H1 (cell line): ENCODE measurements at regions not wholly inside any gene's neighbourhood (a gene's known extent, or its start where the extent isn't known, plus 50 kb on each side); places are given as distances from the start of the nearest gene placed in this dataset.

Experiments used
- CTCF ChIA-PET: fragments of 300-600 bp; sonication (Branson Sonifier 250); formaldehyde crosslinking; loops from one replicate; lab custom pipeline; 2021; ENCODE audit not compliant: partially characterized antibody; lab: Charles Lee
- POLR2A ChIA-PET: fragments of 300-600 bp; sonication (Branson Sonifier 250); formaldehyde crosslinking; loops from one replicate; lab custom pipeline; 2021; ENCODE audit warnings: inconsistent platforms; ENCODE audit not compliant: partially characterized antibody; lab: Charles Lee
- DNase-seq, 2 experiments: peaks; one replicate each; pipeline versions ENCODE4 v3.0.0 to v3.0.0-alpha.2; 2010 to 2022; ENCODE audit warnings: low spot score in 2 of 2, low read depth in 1 of 2, mixed read lengths in 1 of 2
- FAIRE-seq: peaks from 2 replicates; lab custom pipeline; 2011; peaks lifted over from hg19 to GRCh38; lab: Jason Lieb, UNC
- H2AFZ ChIP-seq: 2 replicates; pipeline ENCODE4 v1.8.1; 2012; ENCODE audit warnings: low read length, inconsistent platforms
- H2AK5ac ChIP-seq: 2 replicates; pipeline ENCODE4 v1.6.1; 2013; ENCODE audit warnings: low read depth, low read length
- H2BK120ac ChIP-seq: replicated peaks from 2 replicates; pipeline ENCODE3; 2013; ENCODE audit warnings: low read depth, low read length, inconsistent platforms
- H2BK12ac ChIP-seq: 2 replicates; pipeline ENCODE4 v1.6.1; 2013; ENCODE audit warnings: low read depth, low read length
- H2BK15ac ChIP-seq: 2 replicates; pipeline ENCODE4 v1.6.1; 2013; ENCODE audit warnings: low read length
- H2BK20ac ChIP-seq: 2 replicates; pipeline ENCODE4 v1.6.1; 2013; ENCODE audit warnings: low read length
- H2BK5ac ChIP-seq: 2 replicates; pipeline ENCODE4 v1.6.1; 2013; ENCODE audit warnings: low read depth, low read length
- H3K14ac ChIP-seq: 2 replicates; pipeline ENCODE4 v1.6.1; 2013; ENCODE audit warnings: inconsistent platforms; ENCODE audit not compliant: insufficient read length
- H3K18ac ChIP-seq: 2 replicates; pipeline ENCODE4 v1.6.1; 2013; ENCODE audit warnings: low read length; ENCODE audit errors: extremely low read depth
- H3K23ac ChIP-seq: 2 replicates; pipeline ENCODE4 v1.6.1; 2013; ENCODE audit warnings: inconsistent platforms; ENCODE audit not compliant: insufficient read length
- H3K23me2 ChIP-seq: 2 replicates; pipeline ENCODE4 v1.6.1; 2013; ENCODE audit warnings: low read depth, low read length
- H3K27ac ChIP-seq: 2 replicates; pipeline ENCODE4 v1.6.1; 2011; ENCODE audit warnings: low read depth, low read length, inconsistent platforms
- H3K27me3 ChIP-seq, 4 experiments: replicated peaks in 1 of 4; 1 replicate in 1 of 4; 2 replicates in 3 of 4; pipeline versions ENCODE4 v1.6.1 to v1.8.1; 2011 to 2013; ENCODE audit warnings: low read length in 3 of 4, mild to moderate bottlenecking in 3 of 4, inconsistent platforms in 2 of 4, mixed read lengths in 2 of 4, moderate library complexity in 1 of 4; ENCODE audit not compliant: control insufficient read depth in 3 of 4, insufficient read depth in 3 of 4; ENCODE audit errors: extremely low read depth in 1 of 4
- H3K36me3 ChIP-seq, 4 experiments: 2 replicates each; pipeline versions ENCODE4 v1.6.1 to v1.8.1; 2011 to 2013; ENCODE audit warnings: mild to moderate bottlenecking in 4 of 4, low read length in 3 of 4, moderate library complexity in 2 of 4, control low read depth in 1 of 4, inconsistent platforms in 1 of 4; ENCODE audit not compliant: insufficient read depth in 4 of 4, control insufficient read depth in 2 of 4
- H3K4ac ChIP-seq: replicated peaks from 2 replicates; pipeline ENCODE3; 2013; ENCODE audit warnings: low read length, low read depth, mixed read lengths, inconsistent platforms; ENCODE audit not compliant: insufficient read length
- H3K4me1 ChIP-seq, 4 experiments: replicated peaks in 1 of 4; 1 replicate in 1 of 4; 2 replicates in 3 of 4; pipeline versions ENCODE4 v1.6.1 to v1.8.1; 2011 to 2013; ENCODE audit warnings: low read length in 3 of 4, inconsistent platforms in 2 of 4, mixed read lengths in 1 of 4; ENCODE audit not compliant: insufficient read depth in 4 of 4, control insufficient read depth in 3 of 4
- H3K4me2 ChIP-seq, 2 experiments: 2 replicates each; pipeline versions ENCODE4 v1.6.1 to v1.8.1; 2011 to 2013; ENCODE audit warnings: low read depth in 2 of 2, low read length in 2 of 2, control low read depth in 1 of 2, inconsistent platforms in 1 of 2, mild to moderate bottlenecking in 1 of 2; ENCODE audit not compliant: insufficient read depth in 1 of 2
- H3K4me3 ChIP-seq, 4 experiments: fragments of 200-600, 300-600 bp in 1 of 4; sonication (generic), shearing (Covaris generic), sonication (Bioruptor Twin) in 1 of 4; 2 replicates each; pipeline versions ENCODE4 v1.5.1 to v1.8.1; 2011 to 2016; ENCODE audit warnings: low read length in 4 of 4, low read depth in 3 of 4, control low read depth in 2 of 4, inconsistent platforms in 2 of 4, mild to moderate bottlenecking in 2 of 4, mixed read lengths in 1 of 4, moderate library complexity in 1 of 4; ENCODE audit not compliant: insufficient read depth in 2 of 4; ENCODE audit errors: extremely low read depth in 1 of 4
- H3K56ac ChIP-seq: replicated peaks from 2 replicates; pipeline ENCODE3; 2013; ENCODE audit warnings: low read depth, mild to moderate bottlenecking, mixed read lengths, low read length, inconsistent platforms; ENCODE audit not compliant: insufficient read length
- H3K79me1 ChIP-seq: 2 replicates; pipeline ENCODE4 v1.6.1; 2013; ENCODE audit warnings: low read depth, low read length, control low read depth
- H3K79me2 ChIP-seq, 2 experiments: 2 replicates each; pipeline versions ENCODE4 v1.6.1 to v1.8.1; 2012 to 2013; ENCODE audit warnings: low read length in 2 of 2, mild to moderate bottlenecking in 2 of 2, inconsistent platforms in 1 of 2; ENCODE audit not compliant: insufficient read depth in 2 of 2, control insufficient read depth in 1 of 2
- H3K9ac ChIP-seq, 4 experiments: replicated peaks in 1 of 4; 1 replicate in 1 of 4; 2 replicates in 3 of 4; pipeline versions ENCODE4 v1.6.1 to v1.8.1; 2011 to 2013; ENCODE audit warnings: low read depth in 3 of 4, low read length in 3 of 4, control low read depth in 2 of 4, mild to moderate bottlenecking in 2 of 4, moderate library complexity in 2 of 4, inconsistent platforms in 1 of 4; ENCODE audit errors: extremely low read depth in 1 of 4
- H3K9me3 ChIP-seq, 2 experiments: 2 replicates each; pipeline versions ENCODE4 v1.6.1 to v1.8.1; 2012 to 2013; ENCODE audit warnings: mild to moderate bottlenecking in 2 of 2, moderate library complexity in 2 of 2, control low read depth in 1 of 2, inconsistent platforms in 1 of 2, low read depth in 1 of 2, low read length in 1 of 2, mixed read lengths in 1 of 2; ENCODE audit not compliant: insufficient read depth in 2 of 2
- H4K20me1 ChIP-seq, 2 experiments: replicated peaks in 1 of 2; 2 replicates each; pipeline versions ENCODE3 to v1.8.1; 2011 to 2013; ENCODE audit warnings: inconsistent platforms in 2 of 2, low read length in 2 of 2, mild to moderate bottlenecking in 1 of 2; ENCODE audit not compliant: insufficient read depth in 2 of 2, control insufficient read depth in 1 of 2
- H4K5ac ChIP-seq: 2 replicates; pipeline ENCODE4 v1.6.1; 2013; ENCODE audit warnings: low read length, low read depth, mixed read lengths, inconsistent platforms; ENCODE audit not compliant: insufficient read length
- H4K8ac ChIP-seq: 2 replicates; pipeline ENCODE4 v1.8.0; 2013; ENCODE audit warnings: mild to moderate bottlenecking, moderate library complexity, low read length, inconsistent platforms; ENCODE audit not compliant: insufficient read depth; ENCODE audit errors: extremely low read depth
- H4K91ac ChIP-seq: replicated peaks from 2 replicates; pipeline ENCODE3; 2013; ENCODE audit warnings: low read length, mixed read lengths, inconsistent platforms; ENCODE audit not compliant: insufficient read length
- CBX5 ChIP-seq: fragments of 300-800, 300-1000 bp; sonication (generic); IDR thresholded peaks from 2 replicates; pipeline ENCODE4 v1.7.1; 2016; ENCODE audit warnings: antibody characterized with exemption, low read length, low read depth
- CHD2 ChIP-seq: IDR thresholded peaks from 2 replicates; pipeline ENCODE4 v1.6.1; 2012; ENCODE audit warnings: low read length, improper control_type of control experiment
- CTBP2 ChIP-seq: IDR thresholded peaks from 2 replicates; pipeline ENCODE4 v1.7.0; 2011; ENCODE audit warnings: borderline replicate concordance, mild to moderate bottlenecking, moderate library complexity, mixed read lengths, low read length; ENCODE audit not compliant: insufficient read depth, insufficient read length
- FOSL1 ChIP-seq: IDR thresholded peaks from 2 replicates; pipeline ENCODE4 v1.6.1; 2011; ENCODE audit warnings: mild to moderate bottlenecking, low read depth, low read length, moderate library complexity; ENCODE audit not compliant: insufficient read depth
- HDAC2 ChIP-seq, 2 experiments: fragments of 300-600 bp in 1 of 2; sonication (generic) in 1 of 2; IDR thresholded peaks; 2 replicates each; pipeline ENCODE4 v1.6.1; 2011 to 2012; ENCODE audit warnings: low read depth in 2 of 2, low read length in 2 of 2, mild to moderate bottlenecking in 2 of 2, moderate library complexity in 2 of 2, borderline replicate concordance in 1 of 2, inconsistent platforms in 1 of 2
- KDM4A ChIP-seq: IDR thresholded peaks from one replicate; pipeline ENCODE4 v1.7.1; 2012; ENCODE audit warnings: low read depth, mild to moderate bottlenecking, moderate library complexity, low read length, inconsistent platforms; ENCODE audit not compliant: severe bottlenecking
- MAFK ChIP-seq: IDR thresholded peaks from 2 replicates; pipeline ENCODE4 v1.6.1; 2012; ENCODE audit warnings: low read depth, mild to moderate bottlenecking, improper control_type of control experiment, low read length
- NRF1 ChIP-seq: IDR thresholded peaks from 2 replicates; pipeline ENCODE4 v1.6.1; 2011; ENCODE audit warnings: mild to moderate bottlenecking, low read depth, low read length, improper control_type of control experiment
- POU5F1 ChIP-seq: IDR thresholded peaks from 2 replicates; pipeline ENCODE4 v1.6.1; 2011; ENCODE audit warnings: low read depth, mild to moderate bottlenecking, low read length, moderate library complexity
- RFX5 ChIP-seq: IDR thresholded peaks from 2 replicates; pipeline ENCODE4 v1.6.1; 2011; ENCODE audit warnings: low read depth, low read length, improper control_type of control experiment, borderline replicate concordance
- RXRA ChIP-seq: IDR thresholded peaks from 2 replicates; pipeline ENCODE4 v1.6.1; 2011; ENCODE audit warnings: low read depth, mild to moderate bottlenecking, low read length, moderate library complexity; ENCODE audit not compliant: insufficient read depth
- SIN3A ChIP-seq, 2 experiments: IDR thresholded peaks in 1 of 2; conservative IDR thresholded peaks in 1 of 2; 2 replicates each; pipeline ENCODE4 v1.6.1; 2011 to 2012; ENCODE audit warnings: low read length in 2 of 2, improper control_type of control experiment in 1 of 2, low read depth in 1 of 2, mild to moderate bottlenecking in 1 of 2
- SP4 ChIP-seq: IDR thresholded peaks from 2 replicates; pipeline ENCODE4 v1.6.1; 2012; ENCODE audit warnings: low read length, inconsistent platforms
- WGBS, 2 experiments: shearing (Covaris generic) in 1 of 2; methylation state at CpG; one replicate each; pipeline versions ENCODE4 v1.1.6 to v1.1.7; 2013 to 2015; ENCODE audit warnings: low lambda C conversion rate in 2 of 2, mixed read lengths in 2 of 2, inconsistent platforms in 1 of 2, low coverage in 1 of 2, missing lambda C conversion rate in 1 of 2; ENCODE audit not compliant: insufficient replicate concordance in 2 of 2, insufficient coverage in 1 of 2, insufficient read length in 1 of 2; ENCODE audit errors: extremely low coverage in 1 of 2, missing lambda C conversion rate in 1 of 2; 5-methylcytosine and 5-hydroxymethylcytosine counted together
- TF ChIP-seq, protein P1 (sequence below): IDR thresholded peaks from 2 replicates; pipeline ENCODE4 v1.6.1; 2012; ENCODE audit warnings: inconsistent platforms

- no peaks in the 10 kb centered on the region for H4K20me1 ChIP-seq
- H2BK5ac ChIP-seq, result no peak overlapping the region
- no peaks in the 10 kb centered on the region for H3K23me2 ChIP-seq
- no peaks in the 10 kb centered on the region for H3K27me3 ChIP-seq
- no peak overlapping the region for H4K8ac ChIP-seq
- no peak overlapping the region for H3K18ac ChIP-seq
- no peak overlapping the region for H2AFZ ChIP-seq
- no peak overlapping the region for H3K4ac ChIP-seq
- H3K56ac ChIP-seq, result no peak overlapping the region
- no peak overlapping the region for H3K14ac ChIP-seq
- no peak overlapping the region for H2AK5ac ChIP-seq
- H3K9ac ChIP-seq, result no peak overlapping the region
- H3K4me1 ChIP-seq, result no peaks in the 10 kb centered on the region
- FAIRE-seq (no peak), DNase-seq (no peak)
- H2BK120ac ChIP-seq, result no peak overlapping the region
- no peaks in the 10 kb centered on the region for H3K79me1 ChIP-seq
- H2BK12ac ChIP-seq, result no peak overlapping the region
- H3K23ac ChIP-seq, result no peak overlapping the region
- POLR2A ChIA-PET, result no interaction called here
- H3K79me2 ChIP-seq, result no peaks in the 10 kb centered on the region
- H2BK15ac ChIP-seq, result no peak overlapping the region
- CTCF ChIA-PET, result no interaction called here
- H4K5ac ChIP-seq, result no peak overlapping the region
- no peak overlapping the region for H3K27ac ChIP-seq
- H3K4me2 ChIP-seq, result no peak overlapping the region
- H3K4me3 ChIP-seq, result no peak overlapping the region
- no peaks in the 10 kb centered on the region for H3K9me3 ChIP-seq
- 74% methylated on average over 1 of the region's 1 CpG; no CpG with 5 or more reads in 1 of the 2 experiments for WGBS, 2 experiments
- H3K36me3 ChIP-seq, result no peaks in the 10 kb centered on the region
- no peak overlapping the region for H4K91ac ChIP-seq
- H2BK20ac ChIP-seq, result no peak overlapping the region
- TF ChIP-seq KDM4A, result no peak
- no peak for TF ChIP-seq RXRA
- no peak for TF ChIP-seq MAFK
- no peak for TF ChIP-seq FOSL1
- TF ChIP-seq, protein P1, sequence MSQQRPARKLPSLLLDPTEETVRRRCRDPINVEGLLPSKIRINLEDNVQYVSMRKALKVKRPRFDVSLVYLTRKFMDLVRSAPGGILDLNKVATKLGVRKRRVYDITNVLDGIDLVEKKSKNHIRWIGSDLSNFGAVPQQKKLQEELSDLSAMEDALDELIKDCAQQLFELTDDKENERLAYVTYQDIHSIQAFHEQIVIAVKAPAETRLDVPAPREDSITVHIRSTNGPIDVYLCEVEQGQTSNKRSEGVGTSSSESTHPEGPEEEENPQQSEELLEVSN, result no peak
- no peak for TF ChIP-seq HDAC2 (IDR thresholded peaks at IDR 0.05; ENCODE audit: borderline replicate concordance in 1 of 2, low read depth in 2 of 2, low read length in 2 of 2)
- TF ChIP-seq CBX5, result no peak
- no peak for TF ChIP-seq NRF1
- no peak for TF ChIP-seq POU5F1
- no peak for TF ChIP-seq RFX5
- TF ChIP-seq SIN3A (conservative IDR thresholded peaks at IDR 0.05 in 1 of 2, IDR thresholded peaks at IDR 0.05 in 1 of 2; ENCODE audit: low read depth in 1 of 2, low read length in 2 of 2), result no peak
- TF ChIP-seq SP4, result no peak
- no peak for TF ChIP-seq CHD2
- no peak for TF ChIP-seq CTBP2
These were observed 126.1 kb downstream of the FAT4 start for GRCh38 chr4:125440814-125441213.
